ENCODE measurements at regions not wholly inside any gene's neighbourhood (a gene's known extent, or its start where the extent isn't known, plus 50 kb on each side); places are given as distances from the start of the nearest gene placed in this dataset.

- DNase-seq (ENCODE audit: low spot score): no peak
These were observed 121.1 kb downstream of the HGF start for GRCh38 chr7:81648716-81649115.

GRCh38 chr7:81645435-81645834, 124.4 kb downstream of the HGF start:
- DNase-seq (ENCODE audit: low spot score): no peak

- no peak for DNase-seq (ENCODE audit: low spot score)
These were observed 128.0 kb downstream of the HGF start for GRCh38 chr7:81641873-81642272.

- no peak for DNase-seq (ENCODE audit: low spot score)
These were observed 131.6 kb downstream of the HGF start for GRCh38 chr7:81638198-81638597.

- no peak for DNase-seq (ENCODE audit: low spot score)
These were observed 132.3 kb downstream of the HGF start for GRCh38 chr7:81637534-81637933.

GRCh38 chr7:81632418-81632817, 137.4 kb downstream of the HGF start:
- DNase-seq (ENCODE audit: low spot score): no peak

GRCh38 chr7:81630600-81630999, 139.2 kb downstream of the HGF start:
- DNase-seq (ENCODE audit: low spot score): no peak

- DNase-seq (ENCODE audit: low spot score): no peak
These were observed 140.1 kb downstream of the HGF start for GRCh38 chr7:81629702-81630101.

GRCh38 chr7:81628951-81629350, 140.9 kb downstream of the HGF start:
- no peak for DNase-seq (ENCODE audit: low spot score)

GRCh38 chr7:81627536-81628287, 142.1 kb downstream of the HGF start:
- DNase-seq (ENCODE audit: low spot score): no peak

GRCh38 chr7:81626008-81626407, 143.8 kb downstream of the HGF start:
- DNase-seq (ENCODE audit: low spot score): no peak

- DNase-seq (ENCODE audit: low spot score): no peak
These were observed 144.9 kb downstream of the HGF start for GRCh38 chr7:81624650-81625631.

- DNase-seq (ENCODE audit: low spot score): no peak
These were observed 145.7 kb downstream of the HGF start for GRCh38 chr7:81624021-81624592.

GRCh38 chr7:81623251-81623855, 146.5 kb downstream of the HGF start:
- DNase-seq (ENCODE audit: low spot score): no peak

- DNase-seq (ENCODE audit: low spot score): no peak
These were observed 148.0 kb downstream of the HGF start for GRCh38 chr7:81621893-81622292.

GRCh38 chr7:81618396-81619014, 151.3 kb downstream of the HGF start:
- peak; percentile 21 for DNase-seq (ENCODE audit: low spot score)

GRCh38 chr7:81616951-81617350, 152.9 kb downstream of the HGF start:
- no peak for DNase-seq (ENCODE audit: low spot score)

- no peak for DNase-seq (ENCODE audit: low spot score)
These were observed 158.0 kb downstream of the HGF start for GRCh38 chr7:81611805-81612204.

- DNase-seq (ENCODE audit: low spot score): no peak
These were observed 158.8 kb downstream of the HGF start for GRCh38 chr7:81611040-81611439.

- DNase-seq (ENCODE audit: low spot score): no peak
These were observed 161.0 kb downstream of the HGF start for GRCh38 chr7:81608748-81609382.

GRCh38 chr7:81607987-81608386, 161.9 kb downstream of the HGF start:
- DNase-seq (ENCODE audit: low spot score): no peak

Measured in hepatic stellate cell (primary cell).